ENCODE measurements at regions not wholly inside any gene's neighbourhood (a gene's known extent, or its start where the extent isn't known, plus 50 kb on each side); places are given as distances from the start of the nearest gene placed in this dataset.

GRCh38 chr2:142422041-142422440, 291.2 kb upstream of the LRP1B start:
- no peak for TF ChIP-seq CTCF (IDR thresholded peaks at IDR 0.05)
- no peak for TF ChIP-seq MYC (IDR thresholded peaks at IDR 0.05; ENCODE audit: borderline replicate concordance, low read length)
- no peak for TF ChIP-seq JUN (IDR thresholded peaks at IDR 0.05)
- TF ChIP-seq REST (IDR thresholded peaks at IDR 0.05): no peak
- TF ChIP-seq GATA3 (IDR thresholded peaks at IDR 0.05; ENCODE audit: borderline replicate concordance): no peak
- no peak for TF ChIP-seq POLR2A (IDR thresholded peaks at IDR 0.05; ENCODE audit: low read length)
- no peak for TF ChIP-seq CEBPB (IDR thresholded peaks at IDR 0.05)

Measured in A549 (cell line).